Panc1 (cell line): ENCODE measurements at regions not wholly inside any gene's neighbourhood (a gene's known extent, or its start where the extent isn't known, plus 50 kb on each side); places are given as distances from the start of the nearest gene placed in this dataset.
A peak's percentile ranks its signal among the peaks of the same experiment; 100 is the strongest.

Experiments used
- ATAC-seq: fragments of 200-7000 bp; cut with Tn5 transposase; 2 replicates; pipeline ENCODE4 v1.9.1; 2020; ENCODE audit warnings: mild to moderate bottlenecking, moderate library complexity
- BruUV-seq: library from RNA; stranded (reverse); fragments of 400-500 nt; replicated peaks from 2 replicates; lab custom pipeline; 2021; lab: Mats Ljungman, UMichigan
- CTCF ChIA-PET: fragments of 300-600 bp; sonication (Branson Sonifier 250); formaldehyde crosslinking; loops from one replicate; lab custom pipeline; 2022; ENCODE audit warnings: antibody characterized with exemption; lab: Charles Lee
- POLR2A ChIA-PET: fragments of 300-600 bp; sonication (Branson Sonifier 250); formaldehyde crosslinking; loops from one replicate; lab custom pipeline; 2022; ENCODE audit warnings: antibody characterized with exemption; lab: Charles Lee
- DNase-seq: peaks from one replicate; pipeline ENCODE4 v3.0.0-alpha.2; 2010; ENCODE audit warnings: low read depth, low spot score
- H3K27ac ChIP-seq: 2 replicates; pipeline ENCODE4 v1.5.1; 2011; ENCODE audit warnings: mild to moderate bottlenecking, low read length, inconsistent platforms
- H3K27me3 ChIP-seq: fragments of 200-500 bp; sonication (Bioruptor generic); 2 replicates; pipeline ENCODE4 v1.6.0; 2014; ENCODE audit warnings: low read length, inconsistent platforms; ENCODE audit not compliant: control insufficient read depth, insufficient read depth
- H3K36me3 ChIP-seq: fragments of 200-500 bp; sonication (Bioruptor generic); 2 replicates; pipeline ENCODE4 v1.5.1; 2014; ENCODE audit warnings: inconsistent platforms, mild to moderate bottlenecking, low read length, moderate library complexity; ENCODE audit not compliant: control insufficient read depth, insufficient read depth
- H3K4me1 ChIP-seq: 2 replicates; pipeline ENCODE4 v1.5.1; 2011; ENCODE audit warnings: inconsistent platforms, mild to moderate bottlenecking, low read length, moderate library complexity; ENCODE audit not compliant: control insufficient read depth, insufficient read depth
- H3K4me3 ChIP-seq, 2 experiments: 2 replicates each; pipeline ENCODE4 v1.5.1; 2011 to 2012; ENCODE audit warnings: low read depth in 2 of 2, low read length in 2 of 2, mild to moderate bottlenecking in 2 of 2, inconsistent platforms in 1 of 2, moderate library complexity in 1 of 2
- H3K9me3 ChIP-seq: fragments of 200-500 bp; sonication (Bioruptor generic); 2 replicates; pipeline ENCODE4 v1.5.1; 2014; ENCODE audit warnings: low read depth, mild to moderate bottlenecking, inconsistent platforms, low read length, moderate library complexity; ENCODE audit not compliant: control insufficient read depth, insufficient read depth
- CTCF ChIP-seq: fragments of 450-650 bp; IDR thresholded peaks from 2 replicates; pipeline ENCODE4 v1.5.1; 2017; ENCODE audit warnings: mild to moderate bottlenecking
- POLR2AphosphoS5 ChIP-seq: IDR thresholded peaks from 2 replicates; pipeline ENCODE4 v1.6.1; 2012; ENCODE audit warnings: mild to moderate bottlenecking, low read depth, low read length, moderate library complexity
- REST ChIP-seq, 2 experiments: IDR thresholded peaks; 2 replicates each; pipeline ENCODE4 v1.6.1; 2011 to 2012; ENCODE audit warnings: low read depth in 2 of 2, control low read depth in 1 of 2, low read length in 1 of 2, mild to moderate bottlenecking in 1 of 2, moderate library complexity in 1 of 2; ENCODE audit not compliant: insufficient read depth in 1 of 2
- SIN3A ChIP-seq: IDR thresholded peaks from 2 replicates; pipeline ENCODE4 v1.6.1; 2012; ENCODE audit warnings: low read depth, mild to moderate bottlenecking, low read length, moderate library complexity, borderline replicate concordance; ENCODE audit not compliant: insufficient read depth
- TCF7L2 ChIP-seq: IDR thresholded peaks from 2 replicates; pipeline ENCODE4 v1.6.1; 2011; ENCODE audit warnings: mild to moderate bottlenecking, low read depth, low read length, inconsistent platforms
- in situ Hi-C: cut with HindIII; loops from 2 replicates; pipeline ENCODE4 v1.10.0; 2016; ENCODE audit warnings: low sequenced_read_pairs, low pct_unique_long_range_greater_than_20kb
- intact Hi-C: fragments of 100-400 bp; cut with micrococcal nuclease; formaldehyde crosslinking; loops from one replicate; pipeline ENCODE4 v1.10.0; 2022; ENCODE audit not compliant: unreplicated experiment

- no peaks in the 10 kb centered on the region for H3K36me3 ChIP-seq
- ATAC-seq (no peak), DNase-seq (no peak)
- H3K4me1 ChIP-seq: peaks cover 22% of the 10 kb centered on the region
- intact Hi-C loops (no loop called here), in situ Hi-C loops (no loop called here)
- no TSS peak for BruUV-seq
- TF ChIP-seq SIN3A (no peak), POLR2AphosphoS5 (no peak), CTCF (no peak), REST (IDR thresholded peaks at IDR 0.05; ENCODE audit: insufficient read depth in 1 of 2, low read depth in 2 of 2, low read length in 1 of 2) (no peak), TCF7L2 (no peak)
- no peak overlapping the region for H3K4me3 ChIP-seq
- no peaks in the 10 kb centered on the region; the same call in 1 of the 2 replicates for H3K27me3 ChIP-seq
- POLR2A ChIA-PET: no interaction called here
- CTCF ChIA-PET: no interaction called here
- no peak overlapping the region for H3K27ac ChIP-seq
- no peaks in the 10 kb centered on the region for H3K9me3 ChIP-seq
These were observed 109.5 kb downstream of the TRIM27 start for GRCh38 chr6:28814032-28814976.

- Histone ChIP-seq H3K27me3 (no peaks in the 10 kb centered on the region; the same call in 1 of the 2 replicates), H3K4me1 (peaks cover 15% of the 10 kb centered on the region), H3K9me3 (no peaks in the 10 kb centered on the region), H3K27ac (peak overlapping the region; percentile 21; the same call in 1 of the 2 replicates), H3K4me3 (peak overlapping the region; percentile 55 to 81), H3K36me3 (no peaks in the 10 kb centered on the region)
- CTCF ChIA-PET: no interaction called here
- TF ChIP-seq TCF7L2 (no peak), REST (IDR thresholded peaks at IDR 0.05; ENCODE audit: insufficient read depth in 1 of 2, low read depth in 2 of 2, low read length in 1 of 2) (no peak)
- in situ Hi-C loops: no loop called here
- intact Hi-C loops: no loop called here
- POLR2A ChIA-PET: no interaction called here
- DNase-seq (no peak), ATAC-seq (peak; percentile 62)
- BruUV-seq: no TSS peak
These were observed 107.4 kb downstream of the TRIM27 start for GRCh38 chr6:28816339-28816908.
